ENCODE measurements at regions not wholly inside any gene's neighbourhood (a gene's known extent, or its start where the extent isn't known, plus 50 kb on each side); places are given as distances from the start of the nearest gene placed in this dataset.

GRCh38 chr9:14523545-14523944, 169.7 kb downstream of the ZDHHC21 start:
- TF ChIP-seq CTCF (IDR thresholded peaks at IDR 0.05; ENCODE audit: insufficient read depth, low read length, poor library complexity, severe bottlenecking) (no peak), EZH2phosphoT487 (conservative IDR thresholded peaks at IDR 0.05; ENCODE audit: low read length) (no peak)
